Endothelial cell (in vitro differentiated cells): ENCODE measurements at regions not wholly inside any gene's neighbourhood (a gene's known extent, or its start where the extent isn't known, plus 50 kb on each side); places are given as distances from the start of the nearest gene placed in this dataset.
"Not testable (repeated sequence)": the region's sequence is repeated elsewhere in the genome, so short reads cannot be mapped to it uniquely, and the experiment has no call there.

Experiments used
- DNase-seq: peaks from one replicate; pipeline ENCODE4 v3.0.0; 2021; ENCODE audit warnings: low spot score
- H3K27ac Mint-ChIP-seq: one replicate; pipeline ENCODE4 v1.8.0; 2021; ENCODE audit warnings: mixed read lengths, inconsistent platforms; ENCODE audit not compliant: unreplicated experiment
- H3K27me3 Mint-ChIP-seq: one replicate; pipeline ENCODE4 v1.8.0; 2021; ENCODE audit warnings: mild to moderate bottlenecking, moderate library complexity, mixed read lengths, inconsistent platforms; ENCODE audit not compliant: unreplicated experiment
- H3K36me3 Mint-ChIP-seq: one replicate; pipeline ENCODE4 v1.8.0; 2021; ENCODE audit warnings: mild to moderate bottlenecking, low read depth, mixed read lengths, inconsistent platforms; ENCODE audit not compliant: unreplicated experiment
- H3K4me1 Mint-ChIP-seq: one replicate; pipeline ENCODE4 v1.8.0; 2021; ENCODE audit warnings: mild to moderate bottlenecking, mixed read lengths, inconsistent platforms; ENCODE audit not compliant: unreplicated experiment
- H3K4me3 Mint-ChIP-seq: one replicate; pipeline ENCODE4 v1.8.0; 2021; ENCODE audit warnings: mild to moderate bottlenecking, mixed read lengths, inconsistent platforms; ENCODE audit not compliant: unreplicated experiment
- H3K9me3 Mint-ChIP-seq: one replicate; pipeline ENCODE4 v1.8.0; 2021; ENCODE audit warnings: mixed read lengths, inconsistent platforms; ENCODE audit not compliant: unreplicated experiment
- CTCF ChIP-seq: fragments of 200-600 bp; sonication (generic); IDR thresholded peaks from one replicate; pipeline ENCODE4 v1.5.0; 2021; ENCODE audit warnings: antibody characterized with exemption; ENCODE audit not compliant: unreplicated experiment

GRCh38 chr6:159633196-159633595 lies 59.8 kb downstream of the SOD2 start:
- DNase-seq = peak; percentile 9
- no peaks in the 10 kb centered on the region for H3K36me3 Mint-ChIP-seq
- no peak for TF ChIP-seq CTCF
- no peak overlapping the region for H3K27ac Mint-ChIP-seq
- H3K4me3 Mint-ChIP-seq = no peak overlapping the region
- H3K9me3 Mint-ChIP-seq = no peaks in the 10 kb centered on the region
- no peaks in the 10 kb centered on the region for H3K4me1 Mint-ChIP-seq
- no peaks in the 10 kb centered on the region for H3K27me3 Mint-ChIP-seq

- no peaks in the 10 kb centered on the region for H3K9me3 Mint-ChIP-seq
- no peak for TF ChIP-seq CTCF
- DNase-seq = no peak
- no peak overlapping the region for H3K4me3 Mint-ChIP-seq
- no peak overlapping the region for H3K27ac Mint-ChIP-seq
- peaks cover 3% of the 10 kb centered on the region for H3K4me1 Mint-ChIP-seq
- H3K27me3 Mint-ChIP-seq = no peaks in the 10 kb centered on the region
- H3K36me3 Mint-ChIP-seq = no peaks in the 10 kb centered on the region
Observed at GRCh38 chr6:159631886-159632285, 61.2 kb downstream of the SOD2 start.

- H3K9me3 Mint-ChIP-seq = no peaks in the 10 kb centered on the region
Observed at GRCh38 chr6:159627939-159628338, 65.1 kb downstream of the SOD2 start.

DNA sequence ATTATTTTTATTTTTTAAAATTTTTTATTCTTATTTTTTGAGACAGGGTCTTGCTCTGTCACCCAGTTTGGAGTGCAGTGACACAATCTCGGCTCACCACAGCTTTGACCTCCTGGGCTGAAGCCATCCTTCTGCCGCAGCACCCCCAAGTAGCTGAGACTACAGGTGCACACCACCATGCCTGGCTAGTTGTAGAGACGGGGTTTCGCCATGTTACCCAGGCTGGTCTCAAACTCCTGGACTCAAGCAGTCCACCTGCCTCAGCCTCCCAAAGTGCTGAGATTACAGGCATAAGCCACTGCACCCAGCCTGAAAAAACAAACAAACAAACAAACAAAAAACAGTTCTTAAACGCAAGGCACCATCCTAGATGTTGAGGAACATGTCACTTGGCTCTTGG lies 66.5 kb downstream of the SOD2 start:
- not testable (repeated sequence) for DNase-seq, H3K36me3 Mint-ChIP-seq, H3K27ac Mint-ChIP-seq, H3K4me1 Mint-ChIP-seq, H3K9me3 Mint-ChIP-seq, H3K27me3 Mint-ChIP-seq, H3K4me3 Mint-ChIP-seq

More at GRCh38 chr6:159627939-159628338, 65.1 kb downstream of the SOD2 start:
- Mint-ChIP-seq H3K4me1 (peaks cover 3% of the 10 kb centered on the region), H3K27me3 (no peaks in the 10 kb centered on the region), H3K4me3 (no peak overlapping the region), H3K27ac (no peak overlapping the region), H3K36me3 (no peaks in the 10 kb centered on the region)
- TF ChIP-seq CTCF = no peak
- DNase-seq = no peak

GRCh38 chr6:159623156-159623555 lies 69.9 kb downstream of the SOD2 start:
- no peak overlapping the region for H3K27ac Mint-ChIP-seq
- no peak for DNase-seq
- peaks cover 3% of the 10 kb centered on the region for H3K4me1 Mint-ChIP-seq
- H3K27me3 Mint-ChIP-seq = no peaks in the 10 kb centered on the region
- H3K9me3 Mint-ChIP-seq = no peaks in the 10 kb centered on the region
- TF ChIP-seq CTCF = no peak
- no peak overlapping the region for H3K4me3 Mint-ChIP-seq
- H3K36me3 Mint-ChIP-seq = no peaks in the 10 kb centered on the region

DNA sequence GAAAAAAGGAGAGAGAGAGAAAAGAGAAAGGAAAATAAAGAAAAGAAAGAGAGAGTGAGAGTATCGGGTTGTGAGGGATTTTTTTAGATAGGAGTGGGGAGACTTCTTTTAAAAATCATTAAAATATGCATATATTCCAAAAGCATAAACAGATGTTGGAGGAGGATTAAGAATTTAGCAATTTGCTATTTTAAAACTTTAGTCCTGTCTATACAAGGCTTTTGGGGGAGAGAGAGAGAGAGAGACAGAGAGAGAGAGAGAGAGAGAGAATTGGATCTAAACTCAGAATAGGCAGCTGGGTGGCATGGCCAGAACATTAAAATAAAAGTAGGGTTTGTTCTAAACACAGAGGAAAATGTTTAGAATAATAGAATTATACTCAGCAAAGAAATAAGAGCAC lies 72.1 kb downstream of the SOD2 start:
- TF ChIP-seq CTCF = no peak
- no peak for DNase-seq
- Mint-ChIP-seq H3K9me3 (no peaks in the 10 kb centered on the region), H3K27ac (no peak overlapping the region), H3K36me3 (no peaks in the 10 kb centered on the region), H3K27me3 (no peaks in the 10 kb centered on the region), H3K4me3 (no peak overlapping the region), H3K4me1 (no peaks in the 10 kb centered on the region)
